PC-3 (cell line): ENCODE measurements at regions not wholly inside any gene's neighbourhood (a gene's known extent, or its start where the extent isn't known, plus 50 kb on each side); places are given as distances from the start of the nearest gene placed in this dataset.

Experiments used
- ATAC-seq: fragments of 200-7000 bp; cut with Tn5 transposase; 2 replicates; pipeline ENCODE4 v1.9.1; 2020; ENCODE audit warnings: mild to moderate bottlenecking, moderate library complexity
- BruUV-seq: library from RNA; stranded (reverse); fragments of 400-500 nt; replicated peaks from 2 replicates; lab custom pipeline; 2021; lab: Mats Ljungman, UMichigan
- CTCF ChIA-PET: fragments of 300-600 bp; sonication (Branson Sonifier 250); formaldehyde crosslinking; loops from one replicate; lab custom pipeline; 2022; ENCODE audit warnings: antibody characterized with exemption; lab: Charles Lee
- POLR2A ChIA-PET: fragments of 300-600 bp; sonication (Branson Sonifier 250); formaldehyde crosslinking; loops from one replicate; lab custom pipeline; 2022; ENCODE audit warnings: antibody characterized with exemption; ENCODE audit not compliant: unreplicated experiment; lab: Charles Lee
- DNase-seq: peaks from one replicate; pipeline ENCODE4 v3.0.0-alpha.2; 2015
- H2AFZ ChIP-seq: fragments of 300-600 bp; sonication (generic); 2 replicates; pipeline ENCODE4 v1.6.0; 2016; ENCODE audit warnings: antibody characterized with exemption, low read length
- H3F3A ChIP-seq: fragments of 300-600 bp; sonication (generic); one replicate; pipeline ENCODE4 v1.6.0; 2017; ENCODE audit warnings: antibody characterized with exemption, low read length, control low read depth, mild to moderate bottlenecking; ENCODE audit not compliant: unreplicated experiment
- H3K27ac ChIP-seq: fragments of 300-600 bp; sonication (generic); 2 replicates; pipeline ENCODE4 v1.5.1; 2016; ENCODE audit warnings: mild to moderate bottlenecking, low read length
- H3K27me3 ChIP-seq: fragments of 300-600 bp; sonication (generic); 2 replicates; pipeline ENCODE4 v1.6.1; 2016; ENCODE audit warnings: low read length, mixed read lengths
- H3K36me3 ChIP-seq: fragments of 300-600 bp; sonication (generic); 2 replicates; pipeline ENCODE4 v1.6.1; 2016; ENCODE audit warnings: low read depth, mixed run types, low read length, mixed read lengths
- H3K4me1 ChIP-seq: fragments of 300-600 bp; sonication (generic); 2 replicates; pipeline ENCODE4 v1.5.1; 2016; ENCODE audit warnings: low read length; ENCODE audit not compliant: insufficient read depth
- H3K4me2 ChIP-seq: fragments of 300-600 bp; sonication (generic); 2 replicates; pipeline ENCODE4 v1.6.0; 2016; ENCODE audit warnings: low read length
- H3K4me3 ChIP-seq: fragments of 300-600 bp; sonication (generic); 2 replicates; pipeline ENCODE4 v1.5.1; 2016; ENCODE audit warnings: mild to moderate bottlenecking, low read length, mixed read lengths
- H3K79me2 ChIP-seq: fragments of 300-600 bp; sonication (generic); 2 replicates; pipeline ENCODE4 v1.6.1; 2017; ENCODE audit warnings: low read length, mixed read lengths
- H3K9ac ChIP-seq: fragments of 300-600 bp; sonication (generic); 2 replicates; pipeline ENCODE4 v1.6.0; 2016; ENCODE audit warnings: mild to moderate bottlenecking, low read length
- H3K9me2 ChIP-seq: fragments of 300-600 bp; sonication (generic); replicated peaks from 2 replicates; pipeline ENCODE4 v1.6.1; 2016; ENCODE audit warnings: mixed run types, low read length, mixed read lengths
- H3K9me3 ChIP-seq: fragments of 300-600 bp; sonication (generic); 2 replicates; pipeline ENCODE4 v1.6.1; 2016; ENCODE audit warnings: low read length, mixed read lengths
- H4K20me1 ChIP-seq: fragments of 300-600 bp; sonication (generic); 2 replicates; pipeline ENCODE4 v1.6.1; 2016; ENCODE audit warnings: low read length, mixed read lengths
- EZH2 ChIP-seq: fragments of 300-600 bp; sonication (generic); IDR thresholded peaks from one replicate; pipeline ENCODE4 v1.6.1; 2017; ENCODE audit warnings: antibody characterized with exemption, mild to moderate bottlenecking, low read length; ENCODE audit not compliant: unreplicated experiment
- EZH2phosphoT487 ChIP-seq: fragments of 300-600 bp; sonication (generic); IDR thresholded peaks from 2 replicates; pipeline ENCODE4 v1.6.1; 2018; ENCODE audit warnings: mild to moderate bottlenecking, antibody characterized with exemption, low read length, borderline replicate concordance
- intact Hi-C: fragments of 100-400 bp; cut with micrococcal nuclease; formaldehyde crosslinking; loops from 2 replicates; pipeline ENCODE4 v1.9.0; 2023
- TF ChIP-seq, protein P1 (sequence below): fragments of 300-600 bp; sonication (generic); conservative IDR thresholded peaks from 2 replicates; pipeline ENCODE4 v1.5.1; 2017; ENCODE audit warnings: antibody characterized with exemption, low read depth, mild to moderate bottlenecking, low read length

DNA sequence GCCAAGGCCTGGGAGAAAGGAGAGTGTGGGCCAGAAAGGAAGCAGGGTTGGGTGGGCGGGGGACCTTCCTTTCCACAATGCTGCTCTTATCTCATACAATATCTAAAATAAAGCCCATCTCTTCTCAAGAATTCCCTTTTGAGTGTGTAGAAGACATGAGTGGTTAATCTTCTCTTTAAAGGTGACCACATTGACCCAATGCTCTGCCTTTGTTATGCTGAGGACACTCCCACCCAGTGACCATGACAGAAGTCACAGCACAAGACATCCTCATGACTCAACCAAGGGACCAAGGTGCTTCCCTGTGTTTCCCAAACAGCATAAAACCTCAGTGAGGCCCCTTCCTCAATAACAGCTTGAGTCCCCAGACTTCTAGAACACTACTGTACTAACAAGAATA, 193.0 kb upstream of the ADAMTS16 start:
- no peaks in the 10 kb centered on the region for H3F3A ChIP-seq
- no peaks in the 10 kb centered on the region for H3K9me3 ChIP-seq
- DNase-seq (no peak), ATAC-seq (no peak)
- H3K4me3 ChIP-seq, result no peak overlapping the region
- peaks cover 69% of the 10 kb centered on the region for H3K27me3 ChIP-seq
- H2AFZ ChIP-seq, result no peak overlapping the region
- ChIA-PET CTCF (no interaction called here), POLR2A (no interaction called here)
- H3K79me2 ChIP-seq, result no peaks in the 10 kb centered on the region
- no peaks in the 10 kb centered on the region for H3K36me3 ChIP-seq
- no peaks in the 10 kb centered on the region for H3K4me1 ChIP-seq
- H4K20me1 ChIP-seq, result no peaks in the 10 kb centered on the region
- no TSS peak for BruUV-seq
- H3K9ac ChIP-seq, result no peak overlapping the region
- H3K4me2 ChIP-seq, result no peak overlapping the region
- intact Hi-C loops, result loop anchor here (10.0 kb wide), 1 partner anchor 62 kb away; no protein-coding TSS in a partner anchor
- no peaks in the 10 kb centered on the region for H3K9me2 ChIP-seq
- no peak overlapping the region for H3K27ac ChIP-seq
- no peak for TF ChIP-seq EZH2phosphoT487
- TF ChIP-seq, protein P1, sequence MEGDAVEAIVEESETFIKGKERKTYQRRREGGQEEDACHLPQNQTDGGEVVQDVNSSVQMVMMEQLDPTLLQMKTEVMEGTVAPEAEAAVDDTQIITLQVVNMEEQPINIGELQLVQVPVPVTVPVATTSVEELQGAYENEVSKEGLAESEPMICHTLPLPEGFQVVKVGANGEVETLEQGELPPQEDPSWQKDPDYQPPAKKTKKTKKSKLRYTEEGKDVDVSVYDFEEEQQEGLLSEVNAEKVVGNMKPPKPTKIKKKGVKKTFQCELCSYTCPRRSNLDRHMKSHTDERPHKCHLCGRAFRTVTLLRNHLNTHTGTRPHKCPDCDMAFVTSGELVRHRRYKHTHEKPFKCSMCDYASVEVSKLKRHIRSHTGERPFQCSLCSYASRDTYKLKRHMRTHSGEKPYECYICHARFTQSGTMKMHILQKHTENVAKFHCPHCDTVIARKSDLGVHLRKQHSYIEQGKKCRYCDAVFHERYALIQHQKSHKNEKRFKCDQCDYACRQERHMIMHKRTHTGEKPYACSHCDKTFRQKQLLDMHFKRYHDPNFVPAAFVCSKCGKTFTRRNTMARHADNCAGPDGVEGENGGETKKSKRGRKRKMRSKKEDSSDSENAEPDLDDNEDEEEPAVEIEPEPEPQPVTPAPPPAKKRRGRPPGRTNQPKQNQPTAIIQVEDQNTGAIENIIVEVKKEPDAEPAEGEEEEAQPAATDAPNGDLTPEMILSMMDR, result no peak
- no peak for TF ChIP-seq EZH2

DNA sequence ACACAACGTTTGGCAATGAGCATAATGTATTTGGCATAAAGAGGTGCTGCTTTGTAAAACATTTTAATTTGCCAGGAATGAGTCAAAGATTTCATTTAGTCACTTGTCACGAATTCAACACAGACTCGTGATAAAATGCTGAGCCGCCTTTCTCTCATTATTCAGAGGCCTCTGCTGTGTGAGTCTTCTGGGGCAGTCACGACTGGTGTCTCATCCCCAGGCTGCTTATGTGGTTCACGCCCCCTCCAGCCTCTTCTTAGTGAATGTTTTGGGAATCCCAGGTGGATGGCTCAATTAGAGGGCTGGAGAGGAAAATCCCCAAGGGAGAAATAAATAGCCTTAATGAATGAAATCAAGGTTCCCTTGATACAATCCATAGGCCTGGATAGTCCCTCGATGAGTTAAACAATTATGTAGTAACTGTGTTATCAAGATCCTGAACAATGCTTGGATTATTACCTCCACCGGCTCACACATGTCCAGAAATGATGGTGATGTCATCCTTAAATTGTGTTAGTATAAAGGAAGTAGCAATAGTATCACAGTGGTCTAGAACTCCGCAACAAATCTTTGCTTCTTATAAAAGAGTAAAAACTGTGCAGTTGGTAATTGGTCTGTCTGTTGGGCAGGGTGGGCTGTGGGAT, 192.1 kb upstream of the ADAMTS16 start:
- no peaks in the 10 kb centered on the region for H4K20me1 ChIP-seq
- no peak overlapping the region for H3K27ac ChIP-seq
- H3F3A ChIP-seq, result no peaks in the 10 kb centered on the region
- H3K27me3 ChIP-seq, result peaks cover 76% of the 10 kb centered on the region
- no peak overlapping the region for H3K4me2 ChIP-seq
- ATAC-seq (no peak), DNase-seq (no peak)
- no peaks in the 10 kb centered on the region for H3K36me3 ChIP-seq
- no peaks in the 10 kb centered on the region for H3K9me2 ChIP-seq
- H3K79me2 ChIP-seq, result no peaks in the 10 kb centered on the region
- ChIA-PET CTCF (no interaction called here), POLR2A (no interaction called here)
- H3K9ac ChIP-seq, result no peak overlapping the region
- intact Hi-C loops, result loop anchor here (10.0 kb wide), 1 partner anchor 63 kb away; no protein-coding TSS in a partner anchor
- no peaks in the 10 kb centered on the region for H3K9me3 ChIP-seq
- no peaks in the 10 kb centered on the region for H3K4me1 ChIP-seq
- TF ChIP-seq EZH2phosphoT487 (no peak), EZH2 (no peak)
- TF ChIP-seq, protein P1, result no peak
- BruUV-seq, result no TSS peak
- no peak overlapping the region for H2AFZ ChIP-seq
- no peak overlapping the region for H3K4me3 ChIP-seq

DNA sequence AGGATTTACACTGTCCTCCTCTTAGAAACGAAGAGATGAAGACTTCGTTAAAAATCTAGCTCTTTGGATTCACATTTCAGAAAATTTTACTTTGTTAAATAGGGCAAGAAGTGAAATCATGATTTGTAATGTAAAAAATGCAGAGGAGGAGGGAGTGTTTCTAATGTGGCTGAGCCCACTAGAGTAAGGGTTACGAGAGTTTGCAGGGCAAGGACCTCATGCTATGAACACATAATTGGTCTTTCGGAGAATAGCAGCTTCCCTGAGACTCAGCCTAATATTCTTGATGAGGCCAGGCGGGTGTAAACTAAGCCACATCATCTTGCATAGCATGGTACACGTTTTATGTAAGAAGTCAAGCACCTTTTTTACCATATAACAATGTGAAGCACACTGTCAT, 191.0 kb upstream of the ADAMTS16 start:
- H3K9me2 ChIP-seq, result no peaks in the 10 kb centered on the region
- H3K27ac ChIP-seq, result no peak overlapping the region
- ATAC-seq, result no peak
- no peaks in the 10 kb centered on the region for H3K79me2 ChIP-seq
- no peak overlapping the region for H3K4me3 ChIP-seq
- no peaks in the 10 kb centered on the region for H4K20me1 ChIP-seq
- no peak overlapping the region for H3K4me2 ChIP-seq
- CTCF ChIA-PET, result no interaction called here
- no peaks in the 10 kb centered on the region for H3F3A ChIP-seq
- TF ChIP-seq EZH2phosphoT487 (no peak), EZH2 (no peak)
- TF ChIP-seq, protein P1, result no peak
- H3K9ac ChIP-seq, result no peak overlapping the region
- H3K9me3 ChIP-seq, result no peaks in the 10 kb centered on the region
- intact Hi-C loops, result loop anchor here (10.0 kb wide), 1 partner anchor 64 kb away; no protein-coding TSS in a partner anchor
- no TSS peak for BruUV-seq
- H3K27me3 ChIP-seq, result peaks cover 77% of the 10 kb centered on the region
- no peak for DNase-seq
- no peak overlapping the region for H2AFZ ChIP-seq
- H3K36me3 ChIP-seq, result no peaks in the 10 kb centered on the region
- H3K4me1 ChIP-seq, result no peaks in the 10 kb centered on the region
- POLR2A ChIA-PET, result no interaction called here
